DMS153 treated with DMSO at 0.1 percent for 48 hours (cell line): ENCODE measurements at regions not wholly inside any gene's neighbourhood (a gene's known extent, or its start where the extent isn't known, plus 50 kb on each side); places are given as distances from the start of the nearest gene placed in this dataset.

Experiments used
- DNase-seq: peaks from one replicate; lab custom pipeline; 2025; ENCODE audit not compliant: unreplicated experiment; lab: John Stamatoyannopoulos, UW

GRCh38 chr1:214199585-214199984 lies 81.4 kb upstream of the SMYD2 start:
- DNase-seq, result no peak

GRCh38 chr1:214202992-214203391 lies 78.0 kb upstream of the SMYD2 start:
- DNase-seq, result no peak

GRCh38 chr1:214205053-214205452 lies 75.9 kb upstream of the SMYD2 start:
- DNase-seq, result no peak

GRCh38 chr1:214208460-214208859 lies 72.5 kb upstream of the SMYD2 start:
- no peak for DNase-seq

- no peak for DNase-seq
These were observed 71.6 kb upstream of the SMYD2 start for GRCh38 chr1:214209260-214209808.

GRCh38 chr1:214213136-214213535 lies 67.8 kb upstream of the SMYD2 start:
- no peak for DNase-seq

GRCh38 chr1:214214851-214215250 lies 66.1 kb upstream of the SMYD2 start:
- no peak for DNase-seq

GRCh38 chr1:214215583-214215982 lies 65.4 kb upstream of the SMYD2 start:
- DNase-seq, result no peak

- DNase-seq, result no peak
These were observed 64.9 kb upstream of the SMYD2 start for GRCh38 chr1:214216021-214216420.

GRCh38 chr1:214216779-214217178 lies 64.2 kb upstream of the SMYD2 start:
- DNase-seq, result peak; percentile 40

- no peak for DNase-seq
These were observed 61.1 kb upstream of the SMYD2 start for GRCh38 chr1:214219902-214220301.

GRCh38 chr1:214220891-214221290 lies 60.1 kb upstream of the SMYD2 start:
- DNase-seq, result no peak

- no peak for DNase-seq
These were observed 56.2 kb upstream of the SMYD2 start for GRCh38 chr1:214224611-214225354.

- DNase-seq, result no peak
These were observed 52.0 kb upstream of the SMYD2 start for GRCh38 chr1:214228976-214229375.

GRCh38 chr1:214229736-214230135 lies 51.2 kb upstream of the SMYD2 start:
- no peak for DNase-seq
